Activated CD4-positive, alpha-beta memory T cell treated with anti-CD3 and anti-CD28 coated beads for 36 hours (primary cell): ENCODE measurements at regions not wholly inside any gene's neighbourhood (a gene's known extent, or its start where the extent isn't known, plus 50 kb on each side); places are given as distances from the start of the nearest gene placed in this dataset.

Source experiments
- CTCF ChIA-PET: fragments of 350-600 bp; sonication (Branson Sonifier 250); formaldehyde crosslinking; loops from one replicate; lab custom pipeline; 2021; ENCODE audit warnings: antibody characterized with exemption, inconsistent platforms; lab: Charles Lee
- POLR2A ChIA-PET: fragments of 350-600 bp; sonication (Branson Sonifier 250); formaldehyde crosslinking; loops from one replicate; lab custom pipeline; 2021; ENCODE audit warnings: antibody characterized with exemption; lab: Charles Lee
- DNase-seq: peaks from one replicate; pipeline ENCODE4 v3.0.0-alpha.2; 2020
- H3K27ac Mint-ChIP-seq: one replicate; pipeline ENCODE4 v1.8.0; 2021; ENCODE audit warnings: mixed read lengths
- H3K27me3 Mint-ChIP-seq: one replicate; pipeline ENCODE4 v1.8.0; 2021; ENCODE audit warnings: mixed read lengths
- H3K36me3 Mint-ChIP-seq: one replicate; pipeline ENCODE4 v1.8.0; 2021; ENCODE audit warnings: mixed read lengths
- H3K4me1 Mint-ChIP-seq: one replicate; pipeline ENCODE4 v1.8.0; 2021; ENCODE audit warnings: low read depth, mixed read lengths
- H3K4me3 Mint-ChIP-seq: one replicate; pipeline ENCODE4 v1.8.0; 2021; ENCODE audit warnings: mild to moderate bottlenecking, mixed read lengths
- H3K9me3 Mint-ChIP-seq: one replicate; pipeline ENCODE4 v1.8.0; 2021; ENCODE audit warnings: mixed read lengths
- intact Hi-C: fragments of 100-400 bp; cut with micrococcal nuclease; formaldehyde crosslinking; loops from one replicate; pipeline ENCODE4 v1.15.1; 2023

- Mint-ChIP-seq H3K27ac (no peak overlapping the region), H3K9me3 (no peaks in the 10 kb centered on the region), H3K36me3 (no peaks in the 10 kb centered on the region), H3K27me3 (no peaks in the 10 kb centered on the region), H3K4me3 (no peak overlapping the region), H3K4me1 (peaks cover 9% of the 10 kb centered on the region)
- DNase-seq, result no peak
- ChIA-PET POLR2A (no interaction called here), CTCF (no interaction called here)
- intact Hi-C loops, result no loop called here
Measured at GRCh38 chr11:104665641-104666040, 232.6 kb downstream of the CASP12 start.

DNA sequence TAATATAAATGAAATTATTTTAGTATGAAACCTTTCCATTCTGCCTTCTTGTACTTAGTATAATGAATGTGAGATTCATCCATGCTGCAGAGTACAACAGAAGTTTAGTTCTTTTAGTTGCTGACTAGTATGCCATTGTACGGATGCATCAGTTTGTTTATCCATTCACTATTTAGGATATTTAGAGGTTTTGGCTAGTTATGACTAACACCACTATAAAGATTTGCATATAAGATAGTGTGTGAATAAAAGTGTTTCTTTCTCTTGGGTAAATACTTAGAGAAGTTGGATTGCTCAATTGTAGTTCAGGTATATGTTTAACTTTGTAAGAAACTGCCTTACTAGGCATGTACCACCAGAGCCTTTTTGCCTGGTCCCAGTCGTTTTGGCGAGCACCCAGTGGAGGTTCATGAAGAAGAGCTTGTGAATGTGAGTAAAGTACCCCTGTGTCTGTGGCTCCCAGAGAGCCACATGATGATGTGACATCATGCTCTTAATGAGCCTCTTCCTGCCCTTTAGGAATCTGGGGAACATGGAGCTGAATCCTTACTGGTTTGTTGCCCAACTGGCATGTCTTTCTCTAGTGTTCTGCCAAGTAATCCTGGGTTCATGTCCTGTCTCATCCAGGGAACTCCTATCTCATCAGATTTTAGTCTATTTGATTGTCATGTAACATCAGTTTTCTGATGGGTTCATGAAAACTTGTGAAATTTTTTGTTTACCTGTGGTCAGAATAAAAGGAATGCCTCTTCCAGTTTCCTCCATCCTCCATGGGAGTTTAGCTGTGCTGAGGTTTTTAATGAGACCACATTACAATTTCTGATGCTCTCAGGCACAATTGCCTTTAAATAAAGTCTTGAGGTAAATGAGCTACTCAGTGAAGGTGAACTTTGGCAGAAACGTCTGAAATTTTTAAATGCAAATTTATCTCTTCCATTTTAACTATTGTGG lies 234.8 kb downstream of the CASP12 start:
- Mint-ChIP-seq H3K27me3 (no peaks in the 10 kb centered on the region), H3K4me3 (no peak overlapping the region), H3K4me1 (no peaks in the 10 kb centered on the region), H3K36me3 (peaks cover 1% of the 10 kb centered on the region), H3K9me3 (peaks cover 2% of the 10 kb centered on the region), H3K27ac (no peak overlapping the region)
- DNase-seq, result no peak
- ChIA-PET POLR2A (no interaction called here), CTCF (no interaction called here)
- intact Hi-C loops, result no loop called here

GRCh38 chr11:104661901-104662300 lies 236.4 kb downstream of the CASP12 start:
- intact Hi-C loops, result no loop called here
- Mint-ChIP-seq H3K9me3 (peaks cover 2% of the 10 kb centered on the region), H3K27ac (no peak overlapping the region), H3K36me3 (peaks cover 1% of the 10 kb centered on the region), H3K4me1 (peaks cover 8% of the 10 kb centered on the region), H3K4me3 (no peak overlapping the region), H3K27me3 (no peaks in the 10 kb centered on the region)
- CTCF ChIA-PET, result no interaction called here
- POLR2A ChIA-PET, result no interaction called here
- no peak for DNase-seq

- no peaks in the 10 kb centered on the region for H3K27me3 Mint-ChIP-seq
- DNase-seq, result no peak
- H3K9me3 Mint-ChIP-seq, result peaks cover 2% of the 10 kb centered on the region
- ChIA-PET POLR2A (no interaction called here), CTCF (no interaction called here)
- H3K27ac Mint-ChIP-seq, result no peak overlapping the region
- intact Hi-C loops, result no loop called here
- H3K4me1 Mint-ChIP-seq, result peaks cover 13% of the 10 kb centered on the region
- H3K4me3 Mint-ChIP-seq, result no peak overlapping the region
- peaks cover 1% of the 10 kb centered on the region for H3K36me3 Mint-ChIP-seq
Measured at GRCh38 chr11:104661471-104661870, 236.8 kb downstream of the CASP12 start.

DNA sequence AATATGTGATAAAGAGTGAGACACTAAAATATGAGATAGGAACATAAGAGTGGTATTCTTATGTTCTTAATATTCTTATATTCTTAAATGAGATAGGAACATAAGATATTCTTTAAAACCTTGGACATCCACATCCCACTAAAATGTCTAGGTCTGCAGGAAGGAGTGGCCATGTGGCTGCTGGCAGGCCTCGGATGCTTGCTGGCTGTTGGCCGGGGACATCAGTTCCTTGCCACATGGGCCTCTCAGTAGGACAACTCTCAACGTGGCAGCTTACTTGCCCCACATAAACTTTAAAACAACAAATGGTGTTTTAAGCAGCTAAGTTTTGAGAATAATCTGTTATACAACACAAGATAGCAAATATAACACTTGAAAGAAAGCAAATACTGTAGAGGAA lies 240.1 kb downstream of the CASP12 start:
- H3K36me3 Mint-ChIP-seq, result peaks cover 1% of the 10 kb centered on the region
- CTCF ChIA-PET, result no interaction called here

DNA sequence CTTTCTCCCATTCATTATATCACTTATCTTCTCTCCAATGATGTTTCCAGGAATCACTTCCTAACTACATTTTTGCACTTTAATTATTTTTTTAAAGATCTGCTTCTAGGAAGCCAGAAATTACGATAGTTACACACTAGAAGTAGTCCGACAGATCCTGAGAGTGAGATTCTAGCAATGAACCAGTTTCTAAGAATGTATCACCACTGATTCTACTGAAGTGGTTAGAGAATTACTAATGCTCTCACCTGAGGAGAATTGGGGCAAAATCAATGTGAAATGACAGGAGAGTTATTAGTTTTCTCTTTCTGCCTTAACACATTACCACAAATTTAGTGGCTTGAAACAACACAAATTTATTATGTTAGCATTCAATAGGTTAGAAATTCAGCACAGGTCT lies 241.2 kb downstream of the CASP12 start:
- CTCF ChIA-PET, result no interaction called here
- H3K27me3 Mint-ChIP-seq, result no peaks in the 10 kb centered on the region
- intact Hi-C loops, result loop anchor here (1.0 to 5.0 kb wide), 3 partner anchors 12 to 48 kb away; no protein-coding TSS in a partner anchor
- peaks cover 28% of the 10 kb centered on the region for H3K4me1 Mint-ChIP-seq
- H3K9me3 Mint-ChIP-seq, result peaks cover 2% of the 10 kb centered on the region
- no peak overlapping the region for H3K27ac Mint-ChIP-seq
- H3K36me3 Mint-ChIP-seq, result peaks cover 1% of the 10 kb centered on the region
- H3K4me3 Mint-ChIP-seq, result no peak overlapping the region
- no peak for DNase-seq
- POLR2A ChIA-PET, result no interaction called here

More for the DNA sequence above, 240.1 kb downstream of the CASP12 start:
- Mint-ChIP-seq H3K4me1 (peaks cover 25% of the 10 kb centered on the region), H3K27ac (no peak overlapping the region), H3K27me3 (no peaks in the 10 kb centered on the region), H3K4me3 (no peak overlapping the region), H3K9me3 (peaks cover 2% of the 10 kb centered on the region)
- DNase-seq, result no peak
- intact Hi-C loops, result loop anchor here (5.0 kb wide), 1 partner anchor 46 kb away; no protein-coding TSS in a partner anchor
- POLR2A ChIA-PET, result no interaction called here

DNA sequence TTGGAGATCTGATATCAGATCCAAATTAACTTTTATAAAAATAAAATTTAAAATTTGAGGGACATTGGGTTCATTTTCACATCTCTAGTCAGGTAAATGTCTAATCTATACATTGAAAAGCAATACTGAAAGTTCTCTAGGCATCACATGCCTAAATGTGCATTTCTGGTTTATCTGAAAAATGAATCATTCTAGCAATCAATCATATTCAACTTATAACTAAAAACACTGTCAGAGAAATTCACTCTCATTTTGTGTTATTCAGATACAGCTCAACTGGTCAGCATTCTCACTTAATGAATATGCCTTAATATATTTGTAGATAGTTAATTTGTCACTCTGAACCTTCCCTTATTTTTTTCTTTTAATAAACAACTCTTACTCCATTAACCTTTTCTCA lies 243.2 kb downstream of the CASP12 start:
- DNase-seq, result no peak
- ChIA-PET CTCF (no interaction called here), POLR2A (no interaction called here)
- Mint-ChIP-seq H3K27ac (no peak overlapping the region), H3K4me1 (peaks cover 28% of the 10 kb centered on the region), H3K36me3 (peaks cover 1% of the 10 kb centered on the region), H3K27me3 (no peaks in the 10 kb centered on the region), H3K9me3 (peaks cover 11% of the 10 kb centered on the region), H3K4me3 (no peak overlapping the region)
- intact Hi-C loops, result loop anchor here (5.0 kb wide), 1 partner anchor 43 kb away; no protein-coding TSS in a partner anchor

DNA sequence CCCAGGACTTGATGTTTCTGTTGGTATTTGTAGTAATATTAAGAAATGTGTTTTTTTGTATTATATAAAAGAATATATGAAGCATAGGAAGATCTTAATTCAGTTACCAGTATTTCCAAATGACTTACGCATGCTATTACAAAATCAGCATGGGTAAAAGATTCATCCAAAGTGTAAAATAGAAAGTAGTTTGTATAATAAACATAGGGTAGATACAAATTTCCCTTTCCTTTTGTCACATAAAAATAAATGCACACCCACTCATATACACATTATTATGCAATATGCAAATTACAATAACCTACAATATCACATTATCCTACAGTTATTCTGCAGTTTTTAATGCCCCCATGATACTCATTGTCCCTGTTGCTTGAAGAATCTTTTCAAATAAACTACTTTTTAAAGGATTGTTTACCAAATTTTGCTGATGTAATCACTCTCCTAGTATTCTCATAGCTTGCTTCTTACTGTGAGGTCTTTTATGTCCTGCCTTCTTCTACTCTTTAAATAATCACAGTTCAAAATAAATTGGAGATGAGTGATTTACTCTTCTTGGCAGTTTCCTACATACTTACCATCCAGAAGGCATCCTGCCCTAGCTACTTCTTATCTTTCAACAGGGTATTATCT lies 244.0 kb downstream of the CASP12 start:
- intact Hi-C loops, result no loop called here
- ChIA-PET CTCF (no interaction called here), POLR2A (no interaction called here)
- H3K36me3 Mint-ChIP-seq, result no peaks in the 10 kb centered on the region
- H3K27me3 Mint-ChIP-seq, result no peaks in the 10 kb centered on the region
- no peak overlapping the region for H3K27ac Mint-ChIP-seq
- peaks cover 28% of the 10 kb centered on the region for H3K4me1 Mint-ChIP-seq
- peaks cover 12% of the 10 kb centered on the region for H3K9me3 Mint-ChIP-seq
- H3K4me3 Mint-ChIP-seq, result no peak overlapping the region
- no peak for DNase-seq

DNA sequence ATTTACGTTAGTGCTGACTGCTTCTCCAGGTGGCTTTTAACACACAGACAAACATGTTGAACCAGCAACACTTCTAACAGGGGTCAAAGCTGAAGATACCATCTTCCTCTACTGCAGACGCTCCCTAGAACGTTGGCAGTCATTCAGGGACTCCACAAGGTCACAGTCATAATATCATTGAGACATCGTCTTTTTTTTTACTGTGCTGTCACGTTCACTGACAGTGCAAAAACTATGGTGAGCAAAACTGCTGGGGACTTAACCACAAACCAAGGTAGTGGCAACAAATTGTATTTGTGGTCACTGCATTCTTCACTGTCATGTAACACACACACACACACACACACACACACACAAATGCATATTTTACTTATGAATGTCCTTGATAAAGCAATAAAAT lies 244.9 kb downstream of the CASP12 start:
- intact Hi-C loops, result no loop called here
- no peak overlapping the region for H3K27ac Mint-ChIP-seq
- peaks cover 12% of the 10 kb centered on the region for H3K9me3 Mint-ChIP-seq
- no peak overlapping the region for H3K4me3 Mint-ChIP-seq
- no peaks in the 10 kb centered on the region for H3K36me3 Mint-ChIP-seq
- POLR2A ChIA-PET, result interaction anchor here (0.6 kb wide), 1 partner anchor 173 kb away, joined by 3 read pairs; no protein-coding TSS in a partner anchor
- peak; percentile 11 for DNase-seq
- H3K4me1 Mint-ChIP-seq, result peaks cover 34% of the 10 kb centered on the region
- no peaks in the 10 kb centered on the region for H3K27me3 Mint-ChIP-seq
- CTCF ChIA-PET, result no interaction called here

DNA sequence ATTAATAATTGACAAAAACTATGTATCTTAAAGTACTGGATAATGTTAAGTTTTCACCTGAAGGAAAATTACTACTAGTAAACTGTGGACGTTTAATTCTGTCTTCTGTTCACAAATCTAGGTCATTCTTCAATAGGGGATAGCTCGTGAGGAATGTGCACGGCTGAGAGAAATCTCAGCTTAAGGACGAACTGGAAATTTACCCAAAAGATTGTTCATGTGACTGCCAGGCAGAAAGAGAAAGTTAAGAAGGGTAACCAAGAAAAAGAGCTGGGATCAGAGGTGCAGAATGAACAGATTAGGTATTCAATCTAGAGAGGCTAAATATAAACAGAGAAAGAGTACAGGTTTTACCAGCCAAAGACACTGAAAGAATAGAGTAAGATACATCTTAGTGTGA lies 245.3 kb downstream of the CASP12 start:
- no peak overlapping the region for H3K4me3 Mint-ChIP-seq
- H3K27me3 Mint-ChIP-seq, result no peaks in the 10 kb centered on the region
- no peak overlapping the region for H3K27ac Mint-ChIP-seq
- ChIA-PET CTCF (no interaction called here), POLR2A (interaction anchor here (0.6 kb wide), 1 partner anchor 173 kb away, joined by 3 read pairs; no protein-coding TSS in a partner anchor)
- no peaks in the 10 kb centered on the region for H3K36me3 Mint-ChIP-seq
- H3K4me1 Mint-ChIP-seq, result peaks cover 34% of the 10 kb centered on the region
- no peak for DNase-seq
- intact Hi-C loops, result no loop called here
- peaks cover 12% of the 10 kb centered on the region for H3K9me3 Mint-ChIP-seq

DNA sequence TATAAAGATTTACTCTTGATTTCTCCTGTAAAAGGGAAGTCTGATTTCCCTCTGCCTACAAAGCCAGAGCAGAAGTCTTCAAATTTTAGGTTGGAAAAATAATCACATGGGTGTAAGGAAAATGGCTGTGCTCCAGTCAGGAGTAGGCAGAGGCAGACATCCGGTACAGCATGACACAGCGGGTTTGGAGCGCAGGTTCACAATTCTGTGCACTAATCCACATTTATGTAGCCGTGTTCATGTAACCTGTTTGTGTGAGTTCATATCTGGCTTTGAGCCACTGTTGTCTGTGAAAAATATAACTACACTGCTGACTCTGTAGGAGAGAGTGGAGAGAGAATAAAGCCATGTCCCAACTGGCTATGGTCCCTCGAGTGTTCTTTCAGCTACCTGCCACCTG lies 248.0 kb downstream of the CASP12 start:
- intact Hi-C loops, result no loop called here
- Mint-ChIP-seq H3K4me3 (no peak overlapping the region), H3K27ac (no peak overlapping the region), H3K9me3 (peaks cover 12% of the 10 kb centered on the region), H3K27me3 (no peaks in the 10 kb centered on the region), H3K4me1 (peaks cover 17% of the 10 kb centered on the region), H3K36me3 (no peaks in the 10 kb centered on the region)
- CTCF ChIA-PET, result no interaction called here
- peak; percentile 29 for DNase-seq
- POLR2A ChIA-PET, result no interaction called here

GRCh38 chr11:104649002-104649401 lies 249.3 kb downstream of the CASP12 start:
- intact Hi-C loops, result no loop called here
- Mint-ChIP-seq H3K27ac (no peak overlapping the region), H3K4me3 (no peak overlapping the region), H3K36me3 (no peaks in the 10 kb centered on the region), H3K27me3 (no peaks in the 10 kb centered on the region), H3K9me3 (peaks cover 12% of the 10 kb centered on the region), H3K4me1 (peaks cover 13% of the 10 kb centered on the region)
- DNase-seq, result no peak
- POLR2A ChIA-PET, result no interaction called here
- CTCF ChIA-PET, result no interaction called here
